ENCODE measurements at regions not wholly inside any gene's neighbourhood (a gene's known extent, or its start where the extent isn't known, plus 50 kb on each side); places are given as distances from the start of the nearest gene placed in this dataset.

- TF ChIP-seq JUN (IDR thresholded peaks at IDR 0.05; ENCODE audit: low read depth, low read length) (no peak), HDAC6 (IDR thresholded peaks at IDR 0.05; ENCODE audit: low read depth, low read length) (no peak), CTCF (IDR thresholded peaks at IDR 0.05; ENCODE audit: control extremely low read depth in 1 of 3, insufficient read depth in 1 of 3, low read depth in 1 of 3, low read length in 3 of 3) (no peak), TBP (IDR thresholded peaks at IDR 0.05; ENCODE audit: low read depth, low read length) (no peak), RNF2 (IDR thresholded peaks at IDR 0.05; ENCODE audit: borderline replicate concordance, low read depth, low read length, missing control alignments, poor library complexity, severe bottlenecking) (no peak), CREB1 (IDR thresholded peaks at IDR 0.05) (no peak), USF2 (IDR thresholded peaks at IDR 0.05; ENCODE audit: low read length) (no peak), NRF1 (IDR thresholded peaks at IDR 0.05; ENCODE audit: low read depth, low read length) (no peak), RBBP5 (IDR thresholded peaks at IDR 0.05; ENCODE audit: borderline replicate concordance, low read depth, low read length) (no peak), POLR2AphosphoS5 (IDR thresholded peaks at IDR 0.05; ENCODE audit: low read depth, low read length) (no peak), CHD2 (IDR thresholded peaks at IDR 0.05; ENCODE audit: low read length) (no peak), POLR2A (IDR thresholded peaks at IDR 0.05; ENCODE audit: control extremely low read depth in 1 of 2, low read depth in 2 of 2, low read length in 2 of 2) (no peak), CEBPB (IDR thresholded peaks at IDR 0.05; ENCODE audit: low read depth, low read length) (no peak), CBX8 (IDR thresholded peaks at IDR 0.05; ENCODE audit: borderline replicate concordance, low read depth, low read length) (no peak), JUND (IDR thresholded peaks at IDR 0.05; ENCODE audit: low read length) (no peak), EGR1 (IDR thresholded peaks at IDR 0.05; ENCODE audit: borderline replicate concordance, low read depth, low read length) (no peak), TAF7 (optimal IDR thresholded peaks at IDR 0.05; ENCODE audit: borderline replicate concordance, low read depth, low read length) (no peak)
These were observed 124.2 kb upstream of the SLC4A4 start (continued) for GRCh38 chr4:71214578-71214977.
